HEK293 (cell line): ENCODE measurements at regions not wholly inside any gene's neighbourhood (a gene's known extent, or its start where the extent isn't known, plus 50 kb on each side); places are given as distances from the start of the nearest gene placed in this dataset.

Experiments
- CTCF ChIA-PET: fragments of 350-600 bp; formaldehyde crosslinking; extraction: SDS; loops from one replicate; lab custom pipeline; 2021; ENCODE audit warnings: antibody characterized with exemption; lab: Yijun Ruan, JAX
- POLR2A ChIA-PET: fragments of 300-600 bp; formaldehyde crosslinking; extraction: SDS; loops from one replicate; lab custom pipeline; 2020; ENCODE audit warnings: antibody characterized with exemption, inconsistent platforms; lab: Yijun Ruan, JAX
- H3K27ac ChIP-seq: fragments of 200-500 bp; sonication (Bioruptor generic); 2 replicates; pipeline ENCODE4 v1.5.1; 2014; ENCODE audit warnings: low read depth, low read length, control low read depth, inconsistent platforms; ENCODE audit errors: extremely low read depth
- H3K36me3 ChIP-seq, 2 experiments: fragments of 200-500 bp in 1 of 2; sonication (Bioruptor generic) in 1 of 2; 1 replicate in 1 of 2; 2 replicates in 1 of 2; pipeline ENCODE4 v1.5.1; 2014 to 2017; ENCODE audit warnings: inconsistent platforms in 2 of 2, low read length in 2 of 2; ENCODE audit not compliant: control insufficient read depth in 2 of 2, insufficient read depth in 1 of 2
- H3K4me1 ChIP-seq: fragments of 200-500 bp; sonication (Bioruptor generic); 2 replicates; pipeline ENCODE4 v1.5.1; 2014; ENCODE audit warnings: mild to moderate bottlenecking, low read length, inconsistent platforms; ENCODE audit not compliant: control insufficient read depth, insufficient read depth
- H3K4me3 ChIP-seq: 2 replicates; pipeline ENCODE4 v1.5.1; 2011; ENCODE audit warnings: low read depth, mild to moderate bottlenecking, control low read depth, low read length, moderate library complexity
- H3K9me3 ChIP-seq: fragments of 200-500 bp; sonication (Bioruptor generic); 2 replicates; pipeline ENCODE4 v1.5.1; 2014; ENCODE audit warnings: low read depth, low read length, inconsistent platforms; ENCODE audit not compliant: control insufficient read depth, insufficient read depth
- FEZF1 ChIP-seq: fragments of 450-650 bp; formaldehyde crosslinking; IDR thresholded peaks from 2 replicates; pipeline ENCODE4 v1.5.1; 2016; ENCODE audit warnings: missing biosample characterization, missing genetic modification characterization
- GFI1B ChIP-seq: fragments of 450-650 bp; formaldehyde crosslinking; IDR thresholded peaks from 2 replicates; pipeline ENCODE4 v1.5.1; 2016; ENCODE audit warnings: missing biosample characterization, missing genetic modification characterization
- KLF8 ChIP-seq: fragments of 450-650 bp; formaldehyde crosslinking; IDR thresholded peaks from 2 replicates; pipeline ENCODE4 v1.5.1; 2016; ENCODE audit warnings: missing biosample characterization, missing genetic modification characterization
- WT1 ChIP-seq: fragments of 450-650 bp; formaldehyde crosslinking; IDR thresholded peaks from 2 replicates; pipeline ENCODE4 v1.5.1; 2016; ENCODE audit warnings: missing biosample characterization, missing genetic modification characterization
- ZBTB17 ChIP-seq: fragments of 450-650 bp; formaldehyde crosslinking; IDR thresholded peaks from 2 replicates; pipeline ENCODE4 v1.5.1; 2016; ENCODE audit warnings: missing biosample characterization, missing genetic modification characterization
- ZFP69B ChIP-seq: fragments of 450-650 bp; formaldehyde crosslinking; IDR thresholded peaks from 2 replicates; pipeline ENCODE4 v1.5.1; 2016; ENCODE audit warnings: missing biosample characterization, missing genetic modification characterization
- ZNF223 ChIP-seq: fragments of 450-650 bp; formaldehyde crosslinking; IDR thresholded peaks from 2 replicates; pipeline ENCODE4 v1.5.1; 2016; ENCODE audit warnings: missing biosample characterization, missing genetic modification characterization
- ZNF341 ChIP-seq: fragments of 450-650 bp; formaldehyde crosslinking; IDR thresholded peaks from 2 replicates; pipeline ENCODE4; 2016; ENCODE audit warnings: low read depth, missing biosample characterization, missing genetic modification characterization
- ZNF354C ChIP-seq: fragments of 450-650 bp; formaldehyde crosslinking; IDR thresholded peaks from 2 replicates; pipeline ENCODE4 v1.5.1; 2016; ENCODE audit warnings: missing biosample characterization, missing genetic modification characterization, low read depth, borderline replicate concordance
- ZNF416 ChIP-seq: fragments of 450-650 bp; formaldehyde crosslinking; IDR thresholded peaks from 2 replicates; pipeline ENCODE4 v1.5.1; 2016; ENCODE audit warnings: missing biosample characterization, missing genetic modification characterization
- ZNF558 ChIP-seq: fragments of 450-650 bp; formaldehyde crosslinking; IDR thresholded peaks from 2 replicates; pipeline ENCODE4 v1.5.1; 2016; ENCODE audit warnings: missing biosample characterization, missing genetic modification characterization
- ZNF76 ChIP-seq: fragments of 450-650 bp; formaldehyde crosslinking; IDR thresholded peaks from 2 replicates; pipeline ENCODE4; 2016; ENCODE audit warnings: low read depth, missing biosample characterization, missing genetic modification characterization, borderline replicate concordance
- ZNF791 ChIP-seq: fragments of 450-650 bp; formaldehyde crosslinking; IDR thresholded peaks from 2 replicates; pipeline ENCODE4 v1.5.1; 2016; ENCODE audit warnings: missing biosample characterization, missing genetic modification characterization
- ZNF830 ChIP-seq: fragments of 450-650 bp; IDR thresholded peaks from 2 replicates; pipeline ENCODE4 v1.5.0; 2018; ENCODE audit warnings: missing biosample characterization, missing genetic modification characterization, low read depth, mild to moderate bottlenecking, moderate library complexity
- TF ChIP-seq, protein P1 (sequence below): fragments of 450-650 bp; formaldehyde crosslinking; IDR thresholded peaks from 2 replicates; pipeline ENCODE4 v1.5.1; 2017; ENCODE audit warnings: missing biosample characterization, missing genetic modification characterization
- TF ChIP-seq, protein P2 (sequence below): fragments of 450-650 bp; formaldehyde crosslinking; IDR thresholded peaks from 2 replicates; pipeline ENCODE4 v1.5.1; 2017; ENCODE audit warnings: missing biosample characterization, missing genetic modification characterization
- TF ChIP-seq, protein P3 (sequence below): fragments of 450-650 bp; formaldehyde crosslinking; IDR thresholded peaks from 2 replicates; pipeline ENCODE4 v1.5.1; 2016; ENCODE audit warnings: missing biosample characterization, missing genetic modification characterization
- TF ChIP-seq, protein P4 (sequence below): fragments of 450-650 bp; formaldehyde crosslinking; IDR thresholded peaks from 2 replicates; pipeline ENCODE4 v1.5.1; 2016; ENCODE audit warnings: missing biosample characterization, missing genetic modification characterization

DNA sequence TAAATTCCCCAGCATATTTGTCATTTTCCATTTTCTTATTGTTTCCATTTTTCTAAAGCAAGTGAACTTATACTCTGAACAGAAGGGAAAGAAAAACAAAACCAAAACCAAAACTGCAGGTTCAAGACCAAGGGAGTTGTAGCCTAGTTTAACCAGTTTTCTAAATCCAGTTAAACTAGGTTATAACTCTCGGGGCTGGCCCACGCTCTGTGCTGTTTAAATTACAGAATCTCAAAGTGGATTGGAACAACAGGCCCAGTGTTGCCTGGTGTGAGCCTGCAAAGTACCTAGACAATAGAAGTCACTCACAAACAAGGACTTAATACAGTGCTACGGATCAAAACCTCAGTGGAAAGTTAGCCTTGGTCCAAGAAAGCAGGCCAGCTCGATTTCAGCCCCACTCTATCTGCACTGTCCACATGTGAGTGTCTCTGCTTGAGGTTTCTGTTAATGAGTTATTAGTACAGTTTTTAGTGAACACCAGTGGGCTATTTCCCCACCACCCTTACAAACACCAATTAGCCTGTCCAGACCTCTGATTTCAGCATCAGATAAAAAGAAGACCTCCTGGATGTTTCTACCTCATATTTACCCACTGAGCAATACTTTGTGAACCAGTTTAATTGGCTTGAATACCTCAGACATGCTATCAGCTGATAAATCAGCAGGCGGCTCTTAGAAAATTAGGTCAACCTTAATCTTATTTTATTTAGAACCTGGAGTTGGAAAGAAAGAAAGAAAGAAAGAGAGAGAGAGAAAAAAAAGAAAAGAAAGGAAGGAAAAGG lies 93.8 kb upstream of the PDZRN3 start:
- Histone ChIP-seq H3K27ac (no peak overlapping the region), H3K4me1 (no peaks in the 10 kb centered on the region), H3K36me3 (no peaks in the 10 kb centered on the region), H3K9me3 (no peaks in the 10 kb centered on the region), H3K4me3 (no peak overlapping the region)
- TF ChIP-seq ZNF416 (tag by site-specific recombination) (no peak), ZFP69B (tag by site-specific recombination) (no peak), GFI1B (tag by site-specific recombination) (no peak), ZNF558 (tag by site-specific recombination) (no peak), ZNF76 (tag by site-specific recombination) (no peak), KLF8 (tag by site-specific recombination) (no peak), ZNF341 (tag by site-specific recombination) (no peak), FEZF1 (tag by site-specific recombination) (no peak), ZNF354C (tag by site-specific recombination) (no peak), ZNF223 (tag by site-specific recombination) (no peak), ZNF791 (tag by site-specific recombination) (no peak), ZNF830 (no peak), WT1 (tag by site-specific recombination) (no peak)
- TF ChIP-seq, protein P1, sequence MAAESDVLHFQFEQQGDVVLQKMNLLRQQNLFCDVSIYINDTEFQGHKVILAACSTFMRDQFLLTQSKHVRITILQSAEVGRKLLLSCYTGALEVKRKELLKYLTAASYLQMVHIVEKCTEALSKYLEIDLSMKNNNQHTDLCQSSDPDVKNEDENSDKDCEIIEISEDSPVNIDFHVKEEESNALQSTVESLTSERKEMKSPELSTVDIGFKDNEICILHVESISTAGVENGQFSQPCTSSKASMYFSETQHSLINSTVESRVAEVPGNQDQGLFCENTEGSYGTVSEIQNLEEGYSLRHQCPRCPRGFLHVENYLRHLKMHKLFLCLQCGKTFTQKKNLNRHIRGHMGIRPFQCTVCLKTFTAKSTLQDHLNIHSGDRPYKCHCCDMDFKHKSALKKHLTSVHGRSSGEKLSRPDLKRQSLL (tag by site-specific recombination), result no peak
- TF ChIP-seq, protein P2, sequence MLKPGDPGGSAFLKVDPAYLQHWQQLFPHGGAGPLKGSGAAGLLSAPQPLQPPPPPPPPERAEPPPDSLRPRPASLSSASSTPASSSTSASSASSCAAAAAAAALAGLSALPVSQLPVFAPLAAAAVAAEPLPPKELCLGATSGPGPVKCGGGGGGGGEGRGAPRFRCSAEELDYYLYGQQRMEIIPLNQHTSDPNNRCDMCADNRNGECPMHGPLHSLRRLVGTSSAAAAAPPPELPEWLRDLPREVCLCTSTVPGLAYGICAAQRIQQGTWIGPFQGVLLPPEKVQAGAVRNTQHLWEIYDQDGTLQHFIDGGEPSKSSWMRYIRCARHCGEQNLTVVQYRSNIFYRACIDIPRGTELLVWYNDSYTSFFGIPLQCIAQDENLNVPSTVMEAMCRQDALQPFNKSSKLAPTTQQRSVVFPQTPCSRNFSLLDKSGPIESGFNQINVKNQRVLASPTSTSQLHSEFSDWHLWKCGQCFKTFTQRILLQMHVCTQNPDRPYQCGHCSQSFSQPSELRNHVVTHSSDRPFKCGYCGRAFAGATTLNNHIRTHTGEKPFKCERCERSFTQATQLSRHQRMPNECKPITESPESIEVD, result no peak
- TF ChIP-seq, protein P3, sequence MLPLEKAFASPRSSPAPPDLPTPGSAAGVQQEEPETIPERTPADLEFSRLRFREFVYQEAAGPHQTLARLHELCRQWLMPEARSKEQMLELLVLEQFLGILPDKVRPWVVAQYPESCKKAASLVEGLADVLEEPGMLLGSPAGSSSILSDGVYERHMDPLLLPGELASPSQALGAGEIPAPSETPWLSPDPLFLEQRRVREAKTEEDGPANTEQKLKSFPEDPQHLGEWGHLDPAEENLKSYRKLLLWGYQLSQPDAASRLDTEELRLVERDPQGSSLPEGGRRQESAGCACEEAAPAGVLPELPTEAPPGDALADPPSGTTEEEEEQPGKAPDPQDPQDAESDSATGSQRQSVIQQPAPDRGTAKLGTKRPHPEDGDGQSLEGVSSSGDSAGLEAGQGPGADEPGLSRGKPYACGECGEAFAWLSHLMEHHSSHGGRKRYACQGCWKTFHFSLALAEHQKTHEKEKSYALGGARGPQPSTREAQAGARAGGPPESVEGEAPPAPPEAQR (tag by site-specific recombination), result no peak
- TF ChIP-seq, protein P4, sequence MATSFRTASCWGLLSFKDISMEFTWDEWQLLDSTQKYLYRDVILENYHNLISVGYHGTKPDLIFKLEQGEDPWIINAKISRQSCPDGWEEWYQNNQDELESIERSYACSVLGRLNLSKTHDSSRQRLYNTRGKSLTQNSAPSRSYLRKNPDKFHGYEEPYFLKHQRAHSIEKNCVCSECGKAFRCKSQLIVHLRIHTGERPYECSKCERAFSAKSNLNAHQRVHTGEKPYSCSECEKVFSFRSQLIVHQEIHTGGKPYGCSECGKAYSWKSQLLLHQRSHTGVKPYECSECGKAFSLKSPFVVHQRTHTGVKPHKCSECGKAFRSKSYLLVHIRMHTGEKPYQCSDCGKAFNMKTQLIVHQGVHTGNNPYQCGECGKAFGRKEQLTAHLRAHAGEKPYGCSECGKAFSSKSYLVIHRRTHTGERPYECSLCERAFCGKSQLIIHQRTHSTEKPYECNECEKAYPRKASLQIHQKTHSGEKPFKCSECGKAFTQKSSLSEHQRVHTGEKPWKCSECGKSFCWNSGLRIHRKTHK (tag by site-specific recombination), result no peak
- TF ChIP-seq, all 188 proteins: peak for 0
- ChIA-PET POLR2A (no interaction called here), CTCF (no interaction called here)

DNA sequence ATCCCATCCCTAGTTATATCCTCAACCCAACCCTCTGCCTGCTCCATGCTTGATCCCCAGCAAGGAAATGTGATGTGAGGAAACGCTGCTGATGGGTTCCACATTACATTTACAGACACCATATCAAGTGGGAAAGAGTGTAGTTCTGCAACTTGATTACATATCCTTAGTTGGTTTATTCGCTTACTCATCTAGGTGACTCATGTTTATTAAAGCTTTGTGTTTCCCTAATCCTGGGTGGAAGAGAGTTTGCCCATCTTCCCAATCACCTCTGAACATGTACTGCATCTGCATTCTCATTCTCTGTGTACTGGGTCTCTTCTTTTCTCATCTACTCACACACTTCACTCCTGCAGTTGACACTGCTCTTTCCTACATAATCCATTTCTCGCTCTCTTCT lies 91.7 kb upstream of the PDZRN3 start:
- no peaks in the 10 kb centered on the region for H3K4me1 ChIP-seq
- H3K9me3 ChIP-seq, result no peaks in the 10 kb centered on the region
- H3K27ac ChIP-seq, result no peak overlapping the region
- no peak overlapping the region for H3K4me3 ChIP-seq
- ChIA-PET POLR2A (no interaction called here), CTCF (no interaction called here)
- no peaks in the 10 kb centered on the region for H3K36me3 ChIP-seq
- TF ChIP-seq ZBTB17, result peak; percentile 40; the same call in 1 of the 2 replicates
- TF ChIP-seq, protein P1 (tag by site-specific recombination), result no peak
